CD4-positive, alpha-beta T cell treated with Interleukin-10 for 1 hour (primary cell): ENCODE measurements at regions not wholly inside any gene's neighbourhood (a gene's known extent, or its start where the extent isn't known, plus 50 kb on each side); places are given as distances from the start of the nearest gene placed in this dataset.

Experiments used
- DNase-seq: peaks from one replicate; pipeline ENCODE4 v3.0.0-alpha.2; 2020

DNA sequence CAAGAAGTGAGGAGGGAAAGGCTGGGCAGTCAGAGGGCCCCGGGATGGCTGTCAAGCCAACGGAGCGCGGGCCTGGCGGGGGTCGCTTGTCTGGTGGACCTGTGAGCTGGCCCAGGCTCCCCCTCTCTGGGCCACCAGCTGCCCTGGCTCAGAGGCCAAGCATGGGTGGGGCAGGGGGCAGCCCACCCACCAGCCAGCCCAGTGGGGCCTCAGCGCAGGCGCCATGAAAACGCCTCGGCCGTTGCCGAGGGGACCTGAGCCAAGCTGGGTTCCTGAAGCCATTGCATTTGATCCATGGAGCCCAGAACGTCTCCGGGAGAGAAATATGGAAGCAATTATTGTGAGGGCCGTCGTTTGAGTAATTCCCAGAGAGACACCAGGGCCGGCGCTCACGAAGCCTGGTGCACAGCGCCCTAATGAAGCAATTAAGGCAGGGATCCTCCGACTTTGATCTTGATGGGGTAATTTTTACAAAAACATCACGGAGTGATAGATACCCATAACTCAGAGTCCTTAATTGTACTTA lies 90.5 kb upstream of the TTC34 start:
- no peak for DNase-seq

DNA sequence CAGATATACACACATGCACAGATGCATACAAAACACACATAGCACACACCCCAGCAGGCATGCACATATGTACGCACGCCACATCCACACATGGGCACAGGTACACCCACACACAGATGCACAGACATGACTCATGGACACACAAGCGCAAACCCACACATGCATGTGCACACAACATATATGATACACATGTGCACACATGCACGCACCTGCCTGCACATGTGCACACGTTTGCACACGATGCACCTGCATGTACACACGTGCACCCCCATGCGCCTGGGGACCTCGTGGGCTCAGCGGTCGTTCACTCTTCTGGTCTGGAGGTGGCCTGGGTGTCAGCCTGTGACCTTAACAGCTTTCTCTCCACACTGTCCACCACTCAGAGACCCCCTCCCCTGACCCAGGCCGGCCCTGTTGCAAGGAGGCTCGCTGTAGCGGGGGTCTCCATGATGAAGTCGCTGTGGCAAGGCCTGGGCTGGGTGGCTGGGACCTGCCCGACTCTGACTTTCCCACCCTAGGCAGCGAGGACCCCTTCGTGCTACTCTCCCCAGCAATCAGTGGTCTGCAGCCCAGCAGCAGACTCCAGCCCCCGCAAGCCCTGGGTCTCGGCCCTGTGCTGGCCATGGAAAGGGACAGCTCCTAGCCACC lies 92.1 kb upstream of the TTC34 start:
- DNase-seq, result no peak

DNA sequence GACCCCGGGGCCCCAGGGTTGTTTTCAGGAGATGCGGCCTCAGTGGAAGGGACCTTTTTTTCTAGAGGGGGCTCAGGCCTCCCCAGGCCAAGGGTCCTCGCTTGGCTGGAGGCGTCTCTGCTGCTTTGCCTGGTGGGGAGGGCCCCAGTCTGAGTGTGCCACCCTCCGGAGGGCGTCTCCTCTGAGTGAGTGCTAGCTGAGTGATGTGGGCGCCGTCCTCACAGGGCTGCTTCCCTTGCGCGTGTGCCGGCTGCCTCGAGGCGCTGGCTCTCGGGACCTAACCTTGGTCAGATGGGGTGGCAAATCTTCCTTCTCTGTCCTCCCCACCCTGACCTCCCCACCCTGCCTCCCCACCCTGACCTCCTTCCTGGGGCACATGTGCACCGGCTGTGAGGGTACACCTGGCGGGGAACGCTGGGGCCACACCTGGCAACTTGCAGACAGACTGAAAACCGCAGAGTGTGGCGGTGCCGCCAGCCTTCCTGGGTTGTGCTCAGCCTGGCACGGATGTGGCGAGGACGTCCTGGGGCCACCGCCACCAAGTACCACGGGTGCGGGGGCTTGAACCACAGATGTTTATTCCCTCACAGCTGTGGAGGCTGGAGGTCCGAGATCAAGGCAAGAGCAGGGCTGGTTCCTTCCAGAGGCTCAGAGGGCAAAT lies 93.0 kb upstream of the TTC34 start:
- peak; percentile 35 for DNase-seq

DNA sequence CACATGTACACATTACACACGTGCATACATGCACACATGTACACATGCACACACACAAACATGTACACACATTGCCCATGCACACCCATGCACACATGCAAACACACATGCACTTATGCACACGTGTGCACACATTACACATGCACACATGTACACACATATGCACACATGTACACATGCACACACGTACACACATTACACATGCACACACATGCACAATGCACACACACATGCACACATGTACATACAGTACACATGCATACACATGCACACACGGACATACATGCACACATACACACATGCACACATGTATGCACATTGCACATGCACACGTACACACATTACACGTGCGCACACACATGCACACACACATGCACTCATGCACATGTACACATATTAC lies 95.3 kb upstream of the TTC34 start:
- DNase-seq, result no peak

DNA sequence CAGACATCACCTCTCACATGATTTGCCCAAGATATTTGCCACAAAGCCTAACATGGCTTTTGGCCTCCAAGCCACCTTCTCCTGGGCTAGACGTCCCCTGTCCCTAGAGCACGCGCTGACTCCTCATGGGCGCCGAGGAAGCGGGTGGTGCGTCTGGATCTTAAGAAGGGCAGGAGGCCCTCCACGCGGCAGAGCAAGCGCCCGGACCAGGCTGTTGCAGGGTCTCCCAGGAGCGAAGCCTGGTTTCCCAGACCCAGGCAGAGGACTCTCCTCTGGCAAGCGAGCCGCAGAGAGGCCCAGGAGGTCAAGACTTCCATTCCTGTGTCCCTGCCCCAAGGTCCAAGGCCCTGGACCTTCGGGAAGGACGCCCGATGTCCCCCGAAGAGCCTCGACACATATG lies 101.7 kb upstream of the TTC34 start:
- no peak for DNase-seq

DNA sequence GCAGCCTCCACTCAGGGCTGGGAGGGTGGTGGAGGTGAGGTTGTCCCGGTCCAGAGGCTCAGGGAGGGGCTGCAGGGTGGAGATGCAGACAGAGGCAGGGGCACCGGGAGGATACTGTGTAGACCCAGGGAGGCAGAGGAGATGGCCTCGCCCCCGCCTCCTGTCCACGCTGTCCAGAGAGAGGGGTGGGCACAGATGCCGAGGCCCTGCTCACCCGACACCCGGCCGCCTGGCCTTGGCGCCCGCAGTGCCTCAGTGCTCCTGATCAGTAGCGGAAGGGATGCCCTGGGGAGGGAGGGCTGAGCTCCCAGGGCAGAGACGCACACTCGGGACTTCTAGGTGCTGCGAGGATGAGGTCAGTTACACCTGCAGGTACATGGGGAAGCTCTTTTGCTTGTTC lies 102.7 kb upstream of the TTC34 start:
- DNase-seq, result no peak

DNA sequence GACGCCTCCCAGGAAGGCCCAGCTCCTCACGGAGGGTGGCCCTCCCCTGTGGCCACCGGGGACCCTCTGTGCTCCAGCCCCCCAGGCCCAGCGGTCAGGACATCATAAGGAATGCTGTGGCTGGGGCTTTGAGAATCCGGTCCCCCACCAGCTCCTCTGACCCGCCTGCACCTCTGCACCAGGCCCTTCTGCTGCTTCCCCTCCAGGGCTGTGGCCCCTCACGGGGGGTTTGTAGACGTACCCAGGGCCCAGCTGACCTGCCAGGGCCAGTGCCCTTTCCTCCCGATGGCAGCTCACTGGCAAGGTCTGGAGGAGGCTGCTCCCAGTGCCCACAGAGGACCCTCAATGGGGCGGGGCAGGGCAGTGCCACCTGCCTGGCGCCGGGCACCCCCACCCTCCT lies 103.9 kb upstream of the TTC34 start:
- no peak for DNase-seq

DNA sequence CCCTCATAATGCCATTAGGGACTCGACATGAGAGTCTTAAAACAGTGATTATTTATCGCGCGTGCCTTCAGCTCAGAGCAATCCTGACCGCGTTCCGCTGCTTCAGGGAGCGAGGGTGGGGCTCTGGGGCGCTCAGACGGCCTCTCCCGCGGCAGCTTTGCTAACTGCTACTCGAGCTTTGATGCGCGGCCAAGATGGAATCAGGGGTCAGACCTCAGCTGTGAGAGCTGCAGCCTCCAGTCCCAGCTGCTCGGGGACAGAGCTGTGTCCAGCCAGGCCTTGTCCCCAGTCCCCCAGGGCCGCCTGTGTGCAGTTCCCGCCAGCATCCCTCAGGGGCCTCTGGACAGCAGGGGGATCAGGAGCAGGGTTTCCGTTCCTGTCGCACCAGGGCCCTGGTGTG lies 104.6 kb upstream of the TTC34 start:
- DNase-seq, result no peak

DNA sequence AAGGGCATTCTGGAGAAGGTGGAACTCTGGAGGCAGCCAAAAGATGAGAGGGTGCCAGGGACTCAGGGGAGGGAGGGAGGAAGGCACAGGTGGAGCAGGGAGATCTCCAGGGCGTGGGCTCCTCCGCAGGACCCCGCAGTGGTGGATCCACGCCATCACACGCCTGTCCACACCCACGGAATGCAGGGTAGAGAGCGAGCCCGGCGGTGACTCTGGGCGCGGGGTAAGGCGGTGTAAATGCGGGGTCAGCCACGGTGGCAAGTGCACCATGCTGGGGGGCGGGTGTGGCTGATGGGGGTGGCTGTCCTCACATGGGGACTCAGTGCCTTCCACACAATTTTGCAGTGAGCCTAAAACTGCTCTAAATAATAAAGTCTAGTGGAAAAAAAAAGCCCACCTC lies 105.1 kb upstream of the TTC34 start:
- no peak for DNase-seq

DNA sequence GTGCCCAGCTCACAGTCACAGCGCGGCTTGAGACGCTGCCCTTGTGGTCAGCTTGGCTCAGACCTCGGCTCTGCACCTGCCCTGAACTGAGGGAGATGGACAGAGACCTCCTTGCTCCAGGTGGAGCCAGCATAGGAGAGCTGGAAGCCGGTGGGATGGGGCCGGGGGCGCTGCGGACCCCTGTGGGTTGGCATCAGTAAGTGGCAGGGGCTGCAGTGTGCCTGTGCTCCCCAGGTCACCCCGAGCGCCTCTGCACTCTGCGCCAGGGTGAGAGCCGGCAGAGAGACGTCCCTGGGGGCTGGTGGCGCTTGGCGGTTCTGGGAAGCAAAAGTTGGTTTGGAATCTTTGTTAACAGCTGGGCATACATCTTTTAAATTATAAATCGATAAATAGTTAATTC lies 105.6 kb upstream of the TTC34 start:
- DNase-seq, result no peak

DNA sequence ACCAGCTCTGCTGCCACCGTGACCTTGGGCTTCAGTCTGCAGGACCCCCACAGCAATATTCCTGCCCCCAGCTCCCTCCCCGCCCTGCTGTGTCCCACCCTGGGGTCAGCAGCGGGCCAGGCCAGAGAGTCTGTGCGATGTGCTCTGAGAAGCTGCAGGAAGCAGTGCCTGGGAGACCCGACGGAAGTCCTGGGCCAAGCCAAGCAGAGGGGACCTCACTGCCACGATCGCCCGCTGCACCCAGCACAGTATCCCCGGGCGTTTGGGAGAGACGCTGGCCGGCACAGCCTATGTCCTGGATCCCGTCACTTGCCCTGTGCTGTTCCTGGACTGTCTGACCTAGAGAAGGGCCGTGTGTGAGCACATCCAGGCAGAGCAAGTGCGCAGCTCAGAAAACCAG lies 106.6 kb upstream of the TTC34 start:
- DNase-seq, result no peak

DNA sequence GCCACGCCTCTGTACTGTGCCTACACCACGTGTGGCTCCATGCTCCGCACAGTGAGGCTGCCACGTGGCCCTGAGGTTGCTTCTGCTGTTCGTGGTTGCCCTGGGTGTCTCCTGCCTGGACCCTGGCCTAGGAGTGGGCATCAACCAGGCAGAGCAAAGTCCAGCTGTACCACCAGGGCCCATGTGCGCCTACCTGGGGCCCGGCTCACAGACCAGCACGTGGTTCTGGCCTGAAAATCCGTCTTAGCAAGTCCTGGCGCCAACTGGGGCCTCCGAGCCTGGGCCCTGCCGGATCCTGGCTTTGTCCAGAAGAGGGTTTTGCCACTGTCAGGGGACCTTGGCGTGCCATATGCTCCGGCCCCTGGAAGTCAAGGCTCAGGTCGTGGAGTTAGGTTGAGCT lies 107.1 kb upstream of the TTC34 start:
- DNase-seq, result no peak

DNA sequence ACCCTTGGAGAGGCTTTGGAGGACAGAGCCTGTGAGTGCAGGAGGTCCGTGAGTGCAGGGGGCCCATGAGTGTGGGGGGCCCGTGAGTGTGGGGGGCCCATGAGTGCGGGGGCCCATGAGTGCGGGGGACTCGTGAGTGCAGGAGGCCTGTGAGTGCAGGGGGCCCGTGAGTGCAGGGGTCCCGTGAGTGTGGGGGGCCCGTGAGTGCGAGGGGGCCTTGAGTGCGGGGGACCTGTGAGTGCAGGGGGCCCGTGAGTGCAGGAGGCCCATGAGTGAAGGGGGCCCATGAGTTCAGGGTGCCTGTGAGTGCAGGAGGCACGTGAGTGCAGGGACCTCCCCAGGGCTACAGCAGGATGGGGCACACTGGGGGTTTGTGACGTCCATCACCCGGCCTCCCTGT lies 108.3 kb upstream of the TTC34 start:
- DNase-seq, result no peak

DNA sequence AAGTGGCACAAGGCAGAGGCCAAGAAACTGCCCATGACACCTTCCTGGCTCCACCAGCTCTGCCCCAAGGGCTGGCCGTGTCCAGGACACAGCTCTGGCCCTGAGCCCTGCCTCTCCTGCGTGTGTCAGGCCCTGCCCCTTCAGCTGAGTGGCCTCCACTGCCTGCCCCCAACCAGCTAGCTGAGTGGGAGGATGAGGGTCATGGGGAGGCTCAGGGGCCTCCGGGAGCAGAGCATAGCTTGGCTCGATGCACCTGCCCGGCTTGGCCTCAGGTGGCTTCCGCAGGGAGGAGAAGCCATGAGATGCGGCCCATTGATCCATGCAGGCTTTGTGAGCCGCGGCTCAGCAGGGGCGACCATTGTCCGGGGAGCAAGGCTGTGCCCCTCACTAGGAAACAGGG lies 108.7 kb upstream of the TTC34 start:
- DNase-seq, result no peak

DNA sequence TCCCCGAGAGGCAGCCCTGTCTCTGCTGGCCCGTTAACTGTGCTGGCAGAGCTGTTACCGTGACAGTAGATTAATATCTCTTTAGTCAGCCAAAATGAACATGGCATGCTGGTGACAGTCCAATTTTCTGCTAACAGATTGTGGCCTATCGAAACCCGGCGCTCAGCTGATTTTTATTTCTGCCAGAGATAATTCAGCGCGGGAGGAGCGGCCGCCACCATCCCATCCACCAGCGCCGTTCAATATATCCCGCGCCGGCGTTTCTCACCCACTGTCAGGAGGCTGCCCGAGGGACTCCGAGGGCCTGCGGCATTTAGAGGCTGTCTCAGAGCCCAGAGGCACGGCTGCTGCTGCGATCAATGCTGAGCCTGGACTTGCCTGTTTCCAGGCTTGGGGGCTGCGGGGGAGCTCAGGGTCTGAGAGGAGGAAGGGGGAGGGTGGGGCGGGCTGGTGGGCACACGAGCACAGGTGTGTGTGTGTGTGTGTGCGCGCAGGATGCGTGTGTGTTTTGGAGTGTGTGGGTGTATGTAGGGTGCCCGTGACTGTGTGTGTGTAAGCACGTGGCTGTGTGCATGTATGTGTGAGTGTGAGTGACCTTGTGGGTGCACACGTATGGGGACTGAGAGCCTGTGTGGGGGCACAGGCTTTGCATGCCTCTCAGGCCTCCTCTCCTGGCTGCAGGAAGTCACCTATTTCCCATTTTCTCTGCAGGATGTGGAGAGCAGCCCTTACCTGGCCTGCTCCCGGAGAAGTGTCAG lies 109.7 kb upstream of the ACTRT2 start:
- DNase-seq, result no peak

DNA sequence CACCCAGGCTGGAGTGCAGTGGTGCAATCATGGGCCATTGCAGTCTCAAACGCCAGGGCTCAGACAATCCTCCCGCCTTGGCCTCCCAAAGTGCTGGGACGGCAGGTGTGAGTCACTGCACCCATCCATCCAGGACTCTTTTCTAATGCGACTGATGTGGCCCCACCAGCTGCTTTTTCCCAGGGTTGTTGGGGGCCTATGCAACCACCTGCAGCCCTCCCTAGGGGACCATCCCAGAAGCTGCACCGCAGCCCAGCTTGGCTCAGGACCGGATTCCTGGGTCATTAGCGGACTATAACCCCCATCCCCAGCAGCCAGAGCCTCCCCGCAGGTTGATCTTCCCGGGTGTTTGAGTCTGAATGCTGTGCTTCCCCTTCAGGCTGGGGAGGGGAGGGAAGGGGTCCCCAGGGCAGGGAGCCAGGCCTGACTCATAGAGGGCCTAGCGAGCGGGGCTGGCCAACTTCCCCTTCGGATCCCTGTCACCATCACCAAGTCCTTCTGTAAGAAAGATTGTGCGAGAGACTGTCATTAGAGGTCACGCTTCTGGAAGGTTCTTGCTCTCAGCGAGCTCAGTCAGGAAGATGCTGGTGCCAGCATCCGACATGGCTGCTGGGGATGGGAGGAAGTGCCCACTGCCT lies 108.7 kb upstream of the ACTRT2 start:
- DNase-seq, result no peak

DNA sequence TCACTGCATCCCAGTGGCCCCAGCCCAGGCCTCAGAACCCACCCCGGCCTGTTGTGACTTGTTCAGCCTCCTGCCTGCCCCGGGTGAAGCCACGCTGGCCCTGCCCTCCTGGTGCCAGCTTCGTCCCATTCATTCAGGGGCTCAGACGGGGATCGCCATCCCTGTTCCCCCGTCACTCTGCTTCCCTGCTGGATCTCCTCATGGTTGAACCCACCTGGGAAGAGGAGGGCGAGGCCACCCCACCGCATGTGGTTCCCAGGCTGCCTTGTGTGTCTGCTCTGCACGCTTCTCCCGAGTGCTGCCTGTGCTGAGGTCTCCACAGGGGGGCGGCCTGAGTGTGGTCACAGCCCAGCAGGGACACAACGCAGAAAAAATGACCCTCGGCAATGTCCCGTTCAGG lies 108.2 kb upstream of the ACTRT2 start:
- DNase-seq, result no peak

DNA sequence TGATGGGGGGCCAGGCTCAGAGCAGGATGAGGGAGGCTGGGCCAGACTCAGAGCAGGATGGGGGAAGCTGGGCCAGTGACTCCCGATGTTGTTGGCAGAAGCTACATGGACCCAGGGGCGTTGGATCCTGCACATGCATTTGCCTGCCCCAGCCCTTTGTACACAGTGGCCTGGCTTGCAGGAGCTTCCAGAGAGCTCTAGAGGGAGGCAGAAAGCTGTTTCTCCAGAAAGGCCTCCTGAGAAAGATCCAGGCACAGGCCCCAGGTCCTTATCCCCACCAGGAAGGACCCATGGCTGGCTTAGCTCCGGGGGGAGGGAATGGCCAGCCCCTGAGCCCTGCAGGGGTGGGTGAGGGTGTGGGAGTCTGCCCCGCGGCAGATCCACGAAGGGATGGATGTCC lies 106.6 kb upstream of the ACTRT2 start:
- no peak for DNase-seq

DNA sequence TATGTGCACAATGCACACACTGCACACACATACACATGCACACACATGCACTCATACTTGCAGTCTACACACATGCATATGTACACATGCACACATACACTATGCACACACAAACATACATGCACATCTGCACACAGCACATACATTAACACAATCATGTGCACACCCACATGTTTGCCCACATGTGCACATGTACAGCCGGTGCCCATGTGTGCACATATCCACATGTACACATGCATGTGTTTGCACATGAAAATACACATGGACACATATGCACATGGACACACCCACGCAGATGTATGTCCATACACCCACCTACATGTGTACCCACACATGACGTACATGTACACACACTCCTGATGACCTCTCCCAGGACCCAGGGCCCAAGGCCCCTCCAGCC lies 105.1 kb upstream of the ACTRT2 start:
- no peak for DNase-seq

DNA sequence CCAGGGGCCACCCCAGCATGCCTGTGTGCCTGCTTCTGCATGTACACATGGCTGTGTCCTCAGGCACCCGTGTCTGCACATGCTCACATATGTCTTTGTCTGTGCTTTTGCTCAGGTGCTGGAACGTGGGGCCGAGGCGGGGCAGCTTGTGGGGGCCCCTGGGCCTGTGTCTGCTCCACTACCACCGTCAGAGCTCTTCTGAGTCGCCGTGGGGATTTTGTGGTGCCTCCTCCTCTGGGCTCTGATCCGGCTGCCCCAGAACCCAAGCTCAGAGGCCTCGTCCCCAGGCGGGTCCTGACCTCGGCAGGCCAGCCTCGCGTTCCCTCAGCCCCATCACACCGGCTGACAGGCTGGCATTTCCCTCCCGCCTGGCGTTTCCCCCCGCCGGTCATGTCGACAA lies 104.6 kb upstream of the ACTRT2 start:
- DNase-seq, result no peak

DNA sequence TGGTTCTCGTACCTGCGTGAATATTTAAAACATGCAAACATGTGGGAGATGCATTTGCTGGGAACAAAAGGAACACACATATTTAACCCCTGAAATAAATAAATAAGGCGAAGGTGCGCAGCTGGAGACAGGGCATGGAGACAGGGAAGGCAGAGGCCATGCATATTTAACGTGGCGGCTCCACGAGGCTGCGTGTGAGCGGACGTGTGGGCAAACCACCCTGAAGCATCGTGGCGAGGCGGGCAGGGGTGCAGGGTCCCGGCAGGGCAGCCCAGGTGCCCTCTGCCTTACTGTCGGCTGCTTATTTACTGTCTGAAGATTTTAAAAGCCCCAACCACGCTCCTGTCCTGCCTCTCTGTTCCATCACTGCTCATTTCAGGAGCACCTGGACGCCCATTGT lies 104.0 kb upstream of the ACTRT2 start:
- DNase-seq, result no peak

DNA sequence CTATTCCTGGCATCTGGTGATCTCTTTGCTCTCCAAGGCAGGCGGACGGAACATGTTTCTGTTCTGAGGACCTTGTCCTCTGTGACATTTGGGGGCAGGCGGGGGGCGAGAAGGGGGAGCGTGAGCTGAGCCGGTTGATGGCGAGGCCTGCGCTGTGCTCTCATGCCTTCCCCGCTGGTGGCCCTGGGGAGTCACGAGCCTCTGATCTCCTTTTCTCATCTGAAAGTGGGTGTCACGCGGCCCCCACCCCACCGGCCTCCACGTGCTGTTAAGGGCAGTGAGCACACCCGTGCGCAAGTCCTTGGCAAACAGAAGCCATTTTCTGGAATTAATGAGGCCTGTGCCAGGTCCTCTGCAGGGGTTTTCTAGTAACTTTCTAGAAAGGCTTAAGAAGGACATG lies 102.8 kb upstream of the ACTRT2 start:
- no peak for DNase-seq

DNA sequence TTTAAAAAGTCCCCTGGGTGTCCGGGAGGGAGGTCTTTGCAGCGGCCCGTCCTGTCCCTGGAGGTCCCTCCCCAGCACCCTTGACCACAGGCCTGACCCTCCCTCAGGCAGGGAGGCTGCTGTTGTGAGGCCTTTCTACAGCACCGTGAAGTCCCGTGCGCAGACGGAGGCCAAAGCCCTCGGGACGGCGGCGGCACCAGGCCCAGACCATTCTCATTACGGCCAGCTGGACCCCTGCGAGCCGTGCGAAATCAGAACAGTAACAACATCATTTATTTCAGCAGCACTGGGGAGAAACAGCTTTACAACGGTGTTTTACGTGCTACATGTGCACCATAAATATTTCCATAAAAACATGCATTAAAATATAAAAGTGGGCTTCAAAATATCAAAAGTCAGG lies 101.4 kb upstream of the ACTRT2 start:
- no peak for DNase-seq
